ENCODE measurements at regions not wholly inside any gene's neighbourhood (a gene's known extent, or its start where the extent isn't known, plus 50 kb on each side); places are given as distances from the start of the nearest gene placed in this dataset.

- no peak for TF ChIP-seq CTCF (IDR thresholded peaks at IDR 0.05)
- TF ChIP-seq POLR2A (IDR thresholded peaks at IDR 0.05) = no peak
Measured at GRCh38 chr2:226607379-226607778, 192.2 kb downstream of the IRS1 start.
